CD14-positive monocyte (primary cell): ENCODE measurements at regions not wholly inside any gene's neighbourhood (a gene's known extent, or its start where the extent isn't known, plus 50 kb on each side); places are given as distances from the start of the nearest gene placed in this dataset.

Experiments
- DNase-seq, 3 donors: peaks; one replicate each; pipeline ENCODE4 v3.0.0-alpha.2; 2011 to 2022
- H2AFZ ChIP-seq: 2 replicates; pipeline ENCODE4 v1.6.0; 2012; ENCODE audit warnings: mild to moderate bottlenecking, low read depth, low read length, inconsistent platforms; ENCODE audit not compliant: insufficient read depth, poor library complexity, severe bottlenecking
- H3K27ac ChIP-seq, 2 donors: 1 replicate in 1 of 2; 2 replicates in 1 of 2; pipeline ENCODE4 v1.5.1; 2012 to 2013; ENCODE audit warnings: low read length in 2 of 2, control low read depth in 1 of 2, inconsistent platforms in 1 of 2, low read depth in 1 of 2, mild to moderate bottlenecking in 1 of 2
- H3K27me3 ChIP-seq, 2 donors: one replicate each; pipeline versions ENCODE4 v1.6.0 to v1.6.1; 2011 to 2013; ENCODE audit warnings: low read length in 2 of 2; ENCODE audit not compliant: control insufficient read depth in 2 of 2, insufficient read depth in 2 of 2
- H3K36me3 ChIP-seq, 2 donors: replicated peaks in 1 of 2; 1 replicate in 1 of 2; 2 replicates in 1 of 2; pipeline versions ENCODE4 v1.5.1 to v1.6.1; 2012 to 2013; ENCODE audit warnings: low read length in 2 of 2, control low read depth in 1 of 2, inconsistent platforms in 1 of 2, mild to moderate bottlenecking in 1 of 2; ENCODE audit not compliant: insufficient read depth in 2 of 2, control insufficient read depth in 1 of 2
- H3K4me1 ChIP-seq, 2 donors: 1 replicate in 1 of 2; 2 replicates in 1 of 2; pipeline versions ENCODE4 v1.5.1 to v1.6.1; 2012 to 2013; ENCODE audit warnings: low read length in 2 of 2, control low read depth in 1 of 2, inconsistent platforms in 1 of 2, mild to moderate bottlenecking in 1 of 2, moderate library complexity in 1 of 2; ENCODE audit not compliant: insufficient read depth in 2 of 2, control insufficient read depth in 1 of 2
- H3K4me2 ChIP-seq: replicated peaks from 2 replicates; pipeline ENCODE3; 2012; ENCODE audit warnings: low read length, moderate library complexity, mild to moderate bottlenecking; ENCODE audit not compliant: poor library complexity, severe bottlenecking; ENCODE audit errors: extremely low read depth
- H3K4me3 ChIP-seq, 3 experiments: fragments of 200-600 bp in 1 of 3; sonication (generic) in 1 of 3; replicated peaks in 1 of 3; 1 replicate in 2 of 3; 2 replicates in 1 of 3; pipeline ENCODE4 v1.5.1; 2011 to 2013; ENCODE audit warnings: low read length in 3 of 3, mild to moderate bottlenecking in 3 of 3, control low read depth in 2 of 3, low read depth in 2 of 3, inconsistent platforms in 1 of 3, moderate library complexity in 1 of 3
- H3K79me2 ChIP-seq: 2 replicates; pipeline ENCODE4 v1.6.0; 2012; ENCODE audit warnings: mild to moderate bottlenecking, control low read depth, inconsistent platforms, low read length, moderate library complexity; ENCODE audit not compliant: insufficient read depth
- H3K9ac ChIP-seq: 2 replicates; pipeline ENCODE4 v1.6.0; 2017; ENCODE audit warnings: low read length, mild to moderate bottlenecking; ENCODE audit not compliant: insufficient read depth, poor library complexity, severe bottlenecking
- H3K9me3 ChIP-seq, 2 donors: replicated peaks in 1 of 2; 1 replicate in 1 of 2; 2 replicates in 1 of 2; pipeline versions ENCODE4 v1.5.1 to v1.6.1; 2012 to 2013; ENCODE audit warnings: low read length in 2 of 2, control low read depth in 1 of 2; ENCODE audit not compliant: control insufficient read depth in 1 of 2, insufficient read depth in 1 of 2
- H4K20me1 ChIP-seq: 2 replicates; pipeline ENCODE4 v1.6.0; 2012; ENCODE audit warnings: mild to moderate bottlenecking, low read length, control low read depth, moderate library complexity; ENCODE audit not compliant: insufficient read depth
- H3K27ac Mint-ChIP-seq, 7 donors: one replicate each; pipeline ENCODE4 v1.8.0; 2020; ENCODE audit warnings: mild to moderate bottlenecking in 7 of 7, mixed read lengths in 7 of 7, moderate library complexity in 6 of 7, inconsistent platforms in 2 of 7
- H3K27me3 Mint-ChIP-seq, 3 donors: one replicate each; pipeline ENCODE4 v1.8.0; 2021 to 2022; ENCODE audit warnings: low read depth in 3 of 3, mild to moderate bottlenecking in 3 of 3, mixed read lengths in 3 of 3, moderate library complexity in 3 of 3, inconsistent platforms in 1 of 3
- H3K36me3 Mint-ChIP-seq, 2 donors: one replicate each; pipeline ENCODE4 v1.8.0; 2020; ENCODE audit warnings: mixed read lengths in 2 of 2, inconsistent platforms in 1 of 2, mild to moderate bottlenecking in 1 of 2
- H3K4me1 Mint-ChIP-seq: one replicate; pipeline ENCODE4 v1.8.0; 2020; ENCODE audit warnings: mild to moderate bottlenecking, mixed read lengths
- H3K4me3 Mint-ChIP-seq, 2 donors: one replicate each; pipeline ENCODE4 v1.8.0; 2020; ENCODE audit warnings: mild to moderate bottlenecking in 2 of 2, mixed read lengths in 2 of 2, moderate library complexity in 1 of 2
- H3K9me3 Mint-ChIP-seq, 7 donors: one replicate each; pipeline ENCODE4 v1.8.0; 2020 to 2022; ENCODE audit warnings: mixed read lengths in 7 of 7, mild to moderate bottlenecking in 6 of 7, moderate library complexity in 6 of 7, inconsistent platforms in 2 of 7
- WGBS: methylation state at CpG from one replicate; pipeline ENCODE4 v1.1.5; 2013; ENCODE audit warnings: missing lambda C conversion rate; ENCODE audit not compliant: insufficient coverage; 5-methylcytosine and 5-hydroxymethylcytosine counted together
- intact Hi-C, 2 donors: fragments of 100-400 bp; cut with micrococcal nuclease; formaldehyde crosslinking; loops; one replicate each; pipeline versions ENCODE4 v1.15.0 to v1.15.1; 2023
- TF ChIP-seq, protein P1 (sequence below): fragments of 200-600 bp; IDR thresholded peaks from one replicate; pipeline ENCODE4 v1.8.0; 2022; ENCODE audit warnings: antibody characterized with exemption, mild to moderate bottlenecking

DNA sequence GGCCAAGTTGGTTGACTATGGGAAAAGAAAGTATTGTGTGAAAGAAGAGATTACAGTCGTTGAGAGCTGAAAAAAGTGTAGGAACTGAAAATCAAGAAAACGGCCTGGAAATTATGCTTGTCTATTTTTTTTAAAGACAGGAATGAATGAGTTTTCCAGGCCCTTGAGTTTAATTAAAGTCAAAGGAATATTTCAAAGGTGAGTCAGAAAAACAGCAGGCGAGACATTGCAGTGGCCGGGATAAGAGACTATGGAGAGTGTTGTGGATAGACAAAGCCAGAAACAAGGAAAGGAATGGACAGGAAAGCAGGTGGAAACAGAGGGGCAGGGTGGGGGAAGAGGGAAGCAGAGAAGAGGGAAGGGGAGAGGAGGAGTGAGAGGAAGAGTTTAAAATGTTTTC is 275.1 kb upstream of the LRTM1 start:
- no peaks in the 10 kb centered on the region for H3K4me1 Mint-ChIP-seq
- Histone ChIP-seq H3K9ac (no peak overlapping the region), H2AFZ (no peak overlapping the region), H3K4me2 (no peak overlapping the region), H3K36me3 (no peaks in the 10 kb centered on the region), H3K4me3 (no peak overlapping the region), H3K9me3 (no peaks in the 10 kb centered on the region), H3K27me3 (no peaks in the 10 kb centered on the region), H4K20me1 (no peaks in the 10 kb centered on the region), H3K79me2 (no peaks in the 10 kb centered on the region), H3K4me1 (no peaks in the 10 kb centered on the region), H3K27ac (no peak overlapping the region)
- no peak overlapping the region for H3K4me3 Mint-ChIP-seq
- no peak overlapping the region for H3K27ac Mint-ChIP-seq
- TF ChIP-seq, protein P1, sequence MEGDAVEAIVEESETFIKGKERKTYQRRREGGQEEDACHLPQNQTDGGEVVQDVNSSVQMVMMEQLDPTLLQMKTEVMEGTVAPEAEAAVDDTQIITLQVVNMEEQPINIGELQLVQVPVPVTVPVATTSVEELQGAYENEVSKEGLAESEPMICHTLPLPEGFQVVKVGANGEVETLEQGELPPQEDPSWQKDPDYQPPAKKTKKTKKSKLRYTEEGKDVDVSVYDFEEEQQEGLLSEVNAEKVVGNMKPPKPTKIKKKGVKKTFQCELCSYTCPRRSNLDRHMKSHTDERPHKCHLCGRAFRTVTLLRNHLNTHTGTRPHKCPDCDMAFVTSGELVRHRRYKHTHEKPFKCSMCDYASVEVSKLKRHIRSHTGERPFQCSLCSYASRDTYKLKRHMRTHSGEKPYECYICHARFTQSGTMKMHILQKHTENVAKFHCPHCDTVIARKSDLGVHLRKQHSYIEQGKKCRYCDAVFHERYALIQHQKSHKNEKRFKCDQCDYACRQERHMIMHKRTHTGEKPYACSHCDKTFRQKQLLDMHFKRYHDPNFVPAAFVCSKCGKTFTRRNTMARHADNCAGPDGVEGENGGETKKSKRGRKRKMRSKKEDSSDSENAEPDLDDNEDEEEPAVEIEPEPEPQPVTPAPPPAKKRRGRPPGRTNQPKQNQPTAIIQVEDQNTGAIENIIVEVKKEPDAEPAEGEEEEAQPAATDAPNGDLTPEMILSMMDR, result no peak
- DNase-seq, result no peak
- intact Hi-C loops, result no loop called here
- peaks cover 0 to 8% (median 3%) of the 10 kb centered on the region in 7 donors for H3K9me3 Mint-ChIP-seq
- H3K27me3 Mint-ChIP-seq, result peaks cover 0 to 3% (median 0%) of the 10 kb centered on the region in 3 donors
- WGBS, result 96% methylated on average over 4 of the region's 4 CpGs
- H3K36me3 Mint-ChIP-seq, result no peaks in the 10 kb centered on the region

DNA sequence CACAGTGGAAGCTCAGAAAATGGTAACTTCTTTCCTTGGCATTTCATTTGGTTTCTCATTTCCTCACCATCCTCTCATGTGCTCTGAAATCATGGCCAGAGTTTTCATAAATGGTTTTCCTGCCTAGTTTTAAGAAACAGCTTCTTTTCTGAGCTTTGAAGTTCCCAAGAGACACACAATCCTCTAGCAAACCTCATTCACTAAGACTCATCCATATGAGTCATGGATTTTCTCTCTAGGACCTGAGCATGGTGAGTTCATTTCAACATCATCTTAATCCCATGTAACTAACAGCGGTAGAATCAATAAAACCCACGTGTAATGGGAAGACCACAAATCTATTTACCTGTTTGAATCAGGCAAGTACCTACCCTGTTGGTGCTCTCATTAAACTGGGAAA is 274.5 kb upstream of the LRTM1 start:
- no peak overlapping the region for H3K4me3 ChIP-seq
- no peak overlapping the region for H3K27ac Mint-ChIP-seq
- intact Hi-C loops, result no loop called here
- no peak overlapping the region for H2AFZ ChIP-seq
- H3K27me3 Mint-ChIP-seq, result peaks cover 0 to 3% (median 0%) of the 10 kb centered on the region in 3 donors
- H3K4me3 Mint-ChIP-seq, result no peak overlapping the region
- no peak overlapping the region for H3K27ac ChIP-seq
- H3K9ac ChIP-seq, result no peak overlapping the region
- WGBS, result no CpG with 5 or more reads among the region's 2 CpGs
- no peaks in the 10 kb centered on the region for H4K20me1 ChIP-seq
- H3K4me2 ChIP-seq, result no peak overlapping the region
- no peaks in the 10 kb centered on the region for H3K4me1 Mint-ChIP-seq
- H3K9me3 ChIP-seq, result no peaks in the 10 kb centered on the region
- H3K36me3 Mint-ChIP-seq, result no peaks in the 10 kb centered on the region
- no peak for DNase-seq
- H3K79me2 ChIP-seq, result no peaks in the 10 kb centered on the region
- H3K27me3 ChIP-seq, result no peaks in the 10 kb centered on the region
- no peaks in the 10 kb centered on the region for H3K36me3 ChIP-seq
- TF ChIP-seq, protein P1, result no peak
- peaks cover 0 to 8% (median 3%) of the 10 kb centered on the region in 7 donors for H3K9me3 Mint-ChIP-seq
- H3K4me1 ChIP-seq, result no peaks in the 10 kb centered on the region
